Common myeloid progenitor, CD34-positive (primary cell): ENCODE measurements at regions not wholly inside any gene's neighbourhood (a gene's known extent, or its start where the extent isn't known, plus 50 kb on each side); places are given as distances from the start of the nearest gene placed in this dataset.
A peak's percentile ranks its signal among the peaks of the same experiment; 100 is the strongest.

Source experiments
- CTCF ChIA-PET: fragments of 350-600 bp; sonication (Branson Sonifier 250); formaldehyde crosslinking; loops from one replicate; lab custom pipeline; 2021; ENCODE audit warnings: antibody characterized with exemption; lab: Charles Lee
- POLR2A ChIA-PET: fragments of 350-600 bp; sonication (Branson Sonifier 250); formaldehyde crosslinking; loops from one replicate; lab custom pipeline; 2021; ENCODE audit warnings: antibody characterized with exemption; lab: Charles Lee
- DNase-seq, 3 donors: peaks; one replicate each; pipeline versions ENCODE4 v3.0.0 to v3.0.0-alpha.2; 2013
- H3K27ac ChIP-seq, 2 experiments: 1 replicate in 1 of 2; 2 replicates in 1 of 2; pipeline ENCODE4 v1.7.0; 2013; ENCODE audit warnings: inconsistent platforms in 2 of 2, low read length in 2 of 2, mild to moderate bottlenecking in 2 of 2, low read depth in 1 of 2, moderate library complexity in 1 of 2; ENCODE audit not compliant: severe bottlenecking in 2 of 2, insufficient read depth in 1 of 2, poor library complexity in 1 of 2
- H3K27me3 ChIP-seq, 5 experiments: replicated peaks in 2 of 5; 1 replicate in 3 of 5; 2 replicates in 2 of 5; pipeline versions ENCODE4 v1.6.1 to v1.7.0; 2013; ENCODE audit warnings: low read length in 4 of 5, mild to moderate bottlenecking in 2 of 5, moderate library complexity in 2 of 5, inconsistent platforms in 1 of 5; ENCODE audit not compliant: insufficient read depth in 5 of 5, control insufficient read depth in 4 of 5
- H3K36me3 ChIP-seq, 4 experiments: 1 replicate in 2 of 4; 2 replicates in 2 of 4; pipeline versions ENCODE4 v1.6.1 to v1.7.0; 2013; ENCODE audit warnings: low read length in 3 of 4, control low read depth in 1 of 4, mild to moderate bottlenecking in 1 of 4; ENCODE audit not compliant: control insufficient read depth in 4 of 4, insufficient read depth in 4 of 4
- H3K4me1 ChIP-seq, 4 experiments: 1 replicate in 3 of 4; 2 replicates in 1 of 4; pipeline versions ENCODE4 v1.6.1 to v1.7.1; 2013; ENCODE audit warnings: low read length in 3 of 4, mild to moderate bottlenecking in 3 of 4, control low read depth in 1 of 4, inconsistent platforms in 1 of 4, moderate library complexity in 1 of 4; ENCODE audit not compliant: control insufficient read depth in 4 of 4, insufficient read depth in 4 of 4; ENCODE audit errors: control extremely low read depth in 1 of 4
- H3K4me3 ChIP-seq, 7 experiments: 1 replicate in 4 of 7; 2 replicates in 3 of 7; pipeline versions ENCODE4 v1.5.1 to v1.7.0; 2013; ENCODE audit warnings: mild to moderate bottlenecking in 7 of 7, low read length in 6 of 7, moderate library complexity in 6 of 7, inconsistent platforms in 2 of 7, low read depth in 2 of 7, control low read depth in 1 of 7; ENCODE audit not compliant: insufficient read depth in 4 of 7, control insufficient read depth in 1 of 7; ENCODE audit errors: extremely low read depth in 1 of 7
- H3K9me3 ChIP-seq, 5 experiments: 1 replicate in 4 of 5; 2 replicates in 1 of 5; pipeline versions ENCODE4 v1.6.1 to v1.7.1; 2013; ENCODE audit warnings: low read length in 4 of 5, mild to moderate bottlenecking in 2 of 5, inconsistent platforms in 1 of 5, low read depth in 1 of 5, moderate library complexity in 1 of 5; ENCODE audit not compliant: control insufficient read depth in 4 of 5, insufficient read depth in 2 of 5; ENCODE audit errors: control extremely low read depth in 1 of 5
- WGBS: methylation state at CpG from one replicate; pipeline ENCODE4 v1.1.5; 2013; ENCODE audit not compliant: insufficient coverage; 5-methylcytosine and 5-hydroxymethylcytosine counted together

GRCh38 chr4:111836601-111837000 is 308.7 kb upstream of the FAM241A start:
- peaks cover 0 to 3% (median 0%) of the 10 kb centered on the region in 5 experiments for H3K27me3 ChIP-seq
- ChIA-PET CTCF (interaction anchor here (1.9 kb wide), 1 partner anchor 12 kb away, joined by 7 read pairs; no protein-coding TSS in a partner anchor), POLR2A (no interaction called here)
- no peak overlapping the region for H3K27ac ChIP-seq
- H3K4me1 ChIP-seq: no peaks in the 10 kb centered on the region
- no peak overlapping the region for H3K4me3 ChIP-seq
- DNase-seq: no peak
- no peaks in the 10 kb centered on the region for H3K36me3 ChIP-seq
- no peaks in the 10 kb centered on the region for H3K9me3 ChIP-seq
- 77% methylated on average over 3 of the region's 3 CpGs for WGBS

DNA sequence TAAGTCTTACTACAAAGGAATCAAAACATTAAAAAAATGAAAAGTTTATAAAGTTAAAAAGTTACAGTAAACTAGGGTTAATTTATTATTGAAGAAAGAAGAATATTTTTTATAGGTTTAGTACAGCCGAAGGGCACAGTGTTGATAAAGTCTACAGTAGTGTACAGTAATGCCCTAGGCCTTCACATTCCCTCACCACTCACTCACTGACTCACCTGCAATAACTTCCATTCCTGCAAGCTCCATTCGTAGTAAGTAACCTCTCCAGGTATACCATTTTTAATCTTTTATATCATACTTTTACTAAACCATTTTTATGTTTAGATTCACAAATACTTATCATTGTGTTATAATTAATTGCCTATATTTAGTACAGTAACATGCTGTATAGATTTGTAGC is 307.5 kb upstream of the FAM241A start:
- no peaks in the 10 kb centered on the region for H3K36me3 ChIP-seq
- H3K27me3 ChIP-seq: peaks cover 0 to 3% (median 0%) of the 10 kb centered on the region in 5 experiments
- no peak overlapping the region for H3K27ac ChIP-seq
- no peaks in the 10 kb centered on the region for H3K9me3 ChIP-seq
- 86% methylated on average over 1 of the region's 2 CpGs for WGBS
- ChIA-PET POLR2A (no interaction called here), CTCF (interaction anchor here (1.0 to 1.9 kb wide), 2 partner anchors 10 to 150 kb away, joined by 3 to 7 read pairs; no protein-coding TSS in a partner anchor)
- no peak overlapping the region for H3K4me3 ChIP-seq
- no peak for DNase-seq
- no peaks in the 10 kb centered on the region for H3K4me1 ChIP-seq

DNA sequence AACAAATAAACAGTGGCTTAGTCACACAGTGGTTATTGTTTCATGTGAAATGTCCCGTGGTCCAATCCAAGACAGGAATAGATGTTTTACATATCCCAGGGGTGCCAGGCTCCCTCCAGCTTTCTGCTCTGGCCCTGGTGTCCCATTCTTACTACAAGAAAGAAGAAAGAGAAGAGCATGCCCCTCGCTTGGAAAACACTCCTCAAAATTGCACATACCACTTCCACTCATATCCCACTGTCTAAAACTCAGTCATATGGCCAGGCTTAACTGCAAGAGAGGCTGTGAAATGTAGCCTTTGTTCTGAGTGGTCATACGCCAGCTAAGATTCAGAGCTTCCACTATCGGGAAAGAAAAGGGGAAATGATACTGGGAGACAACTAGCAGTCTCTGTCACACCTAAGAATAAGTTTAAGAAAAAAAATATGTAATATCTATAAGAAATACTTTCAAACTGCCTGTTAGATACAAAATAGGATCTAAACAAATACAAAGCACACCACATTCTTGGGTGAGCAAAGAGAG is 306.8 kb upstream of the FAM241A start:
- Histone ChIP-seq H3K4me3 (no peak overlapping the region), H3K36me3 (no peaks in the 10 kb centered on the region), H3K9me3 (no peaks in the 10 kb centered on the region), H3K4me1 (no peaks in the 10 kb centered on the region), H3K27ac (no peak overlapping the region), H3K27me3 (peaks cover 0 to 3% (median 0%) of the 10 kb centered on the region in 5 experiments)
- no peak for DNase-seq
- WGBS: 100% methylated on average over 1 of the region's 4 CpGs
- ChIA-PET POLR2A (no interaction called here), CTCF (interaction anchor here (1.0 kb wide), 1 partner anchor 151 kb away, joined by 3 read pairs; no protein-coding TSS in a partner anchor)

DNA sequence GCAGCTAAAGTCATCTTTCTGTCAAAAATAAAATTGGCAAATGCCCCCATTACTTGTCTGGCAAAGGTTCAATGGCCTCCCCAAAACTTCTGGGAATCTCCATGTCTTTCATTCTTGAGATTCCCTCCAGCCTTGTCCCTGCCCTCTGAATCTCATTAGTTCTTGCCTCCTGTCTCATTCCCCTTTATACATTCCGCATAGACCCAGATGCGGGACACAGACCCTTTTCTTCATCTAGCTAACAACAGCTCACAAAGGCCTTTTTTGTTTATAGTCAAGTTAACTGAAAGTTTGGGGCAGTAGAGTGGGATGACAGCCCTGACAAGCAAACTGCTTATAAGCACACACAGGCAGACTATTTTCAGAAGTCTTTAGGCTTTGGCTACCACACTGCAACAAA is 306.1 kb upstream of the FAM241A start:
- CTCF ChIA-PET: interaction anchor here (4.4 kb wide), 1 partner anchor 16 kb away, joined by 11 read pairs; no protein-coding TSS in a partner anchor
- H3K36me3 ChIP-seq: no peaks in the 10 kb centered on the region

DNA sequence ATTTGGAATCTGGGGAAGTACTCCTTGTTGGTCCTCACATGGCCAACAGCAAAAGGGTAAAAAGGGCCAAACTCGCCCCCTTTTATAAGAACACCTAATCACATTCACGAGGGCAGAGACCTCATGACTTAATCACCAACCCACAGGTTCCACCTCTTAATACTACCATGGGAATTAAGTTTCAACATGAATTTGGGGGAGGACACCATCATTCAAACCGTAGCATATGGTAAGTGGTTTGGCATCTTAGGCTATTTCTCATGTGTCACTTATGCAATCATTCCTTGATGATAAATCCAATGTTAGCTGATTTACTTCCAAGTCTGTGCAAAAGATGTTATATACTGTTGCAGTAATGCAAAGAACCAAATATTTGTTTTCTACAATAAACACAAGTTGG is 302.9 kb upstream of the FAM241A start:
- Histone ChIP-seq H3K36me3 (no peaks in the 10 kb centered on the region), H3K9me3 (peaks cover 0 to 2% (median 0%) of the 10 kb centered on the region in 5 experiments), H3K4me3 (no peak overlapping the region), H3K27me3 (no peaks in the 10 kb centered on the region), H3K27ac (no peak overlapping the region), H3K4me1 (no peaks in the 10 kb centered on the region)
- CTCF ChIA-PET: interaction anchor here (4.4 kb wide), 1 partner anchor 13 kb away, joined by 11 read pairs; no protein-coding TSS in a partner anchor
- 100% methylated on average over 1 of the region's 3 CpGs for WGBS
- DNase-seq: no peak
- POLR2A ChIA-PET: no interaction called here

More for the DNA sequence above, 306.1 kb upstream of the FAM241A start:
- Histone ChIP-seq H3K9me3 (no peaks in the 10 kb centered on the region), H3K4me3 (no peak overlapping the region), H3K27ac (no peak overlapping the region), H3K4me1 (no peaks in the 10 kb centered on the region), H3K27me3 (no peaks in the 10 kb centered on the region)
- POLR2A ChIA-PET: interaction anchor here (0.6 kb wide), 1 partner anchor 697 kb away, joined by 3 read pairs; no protein-coding TSS in a partner anchor
- no peak for DNase-seq
- WGBS: no CpG with 5 or more reads among the region's 2 CpGs

GRCh38 chr4:111847296-111848008 is 297.8 kb upstream of the FAM241A start:
- peak in 2 of 3 donors; percentile 8 to 11 for DNase-seq
- Histone ChIP-seq H3K4me1 (no peaks in the 10 kb centered on the region), H3K4me3 (no peak overlapping the region), H3K27ac (no peak overlapping the region), H3K36me3 (no peaks in the 10 kb centered on the region), H3K27me3 (no peaks in the 10 kb centered on the region), H3K9me3 (peaks cover 0 to 4% (median 0%) of the 10 kb centered on the region in 5 experiments)
- CTCF ChIA-PET: interaction anchor here (1.1 to 1.7 kb wide), 3 partner anchors 10 to 97 kb away, joined by 3 to 7 read pairs (median 5); no protein-coding TSS in a partner anchor
- WGBS: 80% methylated on average over 3 of the region's 5 CpGs
- POLR2A ChIA-PET: no interaction called here
